Astrocyte (in vitro differentiated cells and primary cell): ENCODE measurements at regions not wholly inside any gene's neighbourhood (a gene's known extent, or its start where the extent isn't known, plus 50 kb on each side); places are given as distances from the start of the nearest gene placed in this dataset.

Source experiments
- DNase-seq: peaks from one replicate; pipeline ENCODE4 v3.0.0-alpha.2; 2010; ENCODE audit warnings: low read depth
- FAIRE-seq: peaks from 2 replicates; lab custom pipeline; 2011; peaks lifted over from hg19 to GRCh38; lab: Jason Lieb, UNC
- H2AFZ ChIP-seq: 2 replicates; pipeline ENCODE4 v1.6.0; 2012; ENCODE audit warnings: low read depth, low read length, inconsistent platforms
- H3K27ac ChIP-seq: 2 replicates; pipeline ENCODE4 v1.5.1; 2011; ENCODE audit warnings: low read depth, low read length, inconsistent platforms
- H3K27me3 ChIP-seq: 2 replicates; pipeline ENCODE4 v1.6.0; 2011; ENCODE audit warnings: low read length, inconsistent platforms; ENCODE audit not compliant: insufficient read depth
- H3K36me3 ChIP-seq: 2 replicates; pipeline ENCODE4 v1.5.1; 2011; ENCODE audit warnings: low read length, inconsistent platforms; ENCODE audit not compliant: insufficient read depth
- H3K4me1 ChIP-seq: 2 replicates; pipeline ENCODE4 v1.5.1; 2011; ENCODE audit warnings: low read length, inconsistent platforms; ENCODE audit not compliant: insufficient read depth
- H3K4me2 ChIP-seq: 2 replicates; pipeline ENCODE4 v1.6.0; 2012; ENCODE audit warnings: low read length, inconsistent platforms
- H3K4me3 ChIP-seq: 2 replicates; pipeline ENCODE4 v1.5.1; 2011; ENCODE audit warnings: low read depth, mild to moderate bottlenecking, low read length, inconsistent platforms; ENCODE audit not compliant: insufficient read depth
- H3K79me2 ChIP-seq: 2 replicates; pipeline ENCODE4 v1.6.0; 2012; ENCODE audit warnings: mild to moderate bottlenecking, low read length, inconsistent platforms; ENCODE audit not compliant: insufficient read depth
- H3K9ac ChIP-seq: 2 replicates; pipeline ENCODE4 v1.6.0; 2012; ENCODE audit warnings: mild to moderate bottlenecking, low read length, inconsistent platforms
- H3K9me3 ChIP-seq: 2 replicates; pipeline ENCODE4 v1.5.1; 2012; ENCODE audit warnings: low read depth, mild to moderate bottlenecking, low read length, inconsistent platforms; ENCODE audit not compliant: insufficient read depth
- H4K20me1 ChIP-seq: 2 replicates; pipeline ENCODE4 v1.6.0; 2012; ENCODE audit warnings: low read length, inconsistent platforms; ENCODE audit not compliant: insufficient read depth
- H3K27ac Mint-ChIP-seq: one replicate; pipeline ENCODE4 v1.8.0; 2021; ENCODE audit warnings: mild to moderate bottlenecking, mixed read lengths; ENCODE audit not compliant: unreplicated experiment
- H3K27me3 Mint-ChIP-seq: one replicate; pipeline ENCODE4 v1.8.0; 2021; ENCODE audit warnings: low read depth, mixed read lengths; ENCODE audit not compliant: unreplicated experiment
- H3K36me3 Mint-ChIP-seq: one replicate; pipeline ENCODE4 v1.8.0; 2021; ENCODE audit warnings: low read depth, mixed read lengths; ENCODE audit not compliant: unreplicated experiment
- H3K4me1 Mint-ChIP-seq: one replicate; pipeline ENCODE4 v1.8.0; 2021; ENCODE audit warnings: low read depth, mixed read lengths; ENCODE audit not compliant: unreplicated experiment
- H3K4me3 Mint-ChIP-seq: one replicate; pipeline ENCODE4 v1.8.0; 2021; ENCODE audit warnings: mild to moderate bottlenecking, moderate library complexity, mixed read lengths; ENCODE audit not compliant: unreplicated experiment
- H3K9me3 Mint-ChIP-seq: one replicate; pipeline ENCODE4 v1.8.0; 2021; ENCODE audit warnings: mild to moderate bottlenecking, mixed read lengths; ENCODE audit not compliant: unreplicated experiment
- EZH2 ChIP-seq: IDR thresholded peaks from 2 replicates; pipeline ENCODE4 v1.6.1; 2012; ENCODE audit warnings: mild to moderate bottlenecking, low read length, inconsistent platforms; ENCODE audit not compliant: insufficient read depth
- TF ChIP-seq, protein P1 (sequence below): IDR thresholded peaks from 2 replicates; pipeline ENCODE4 v1.5.1; 2011; ENCODE audit warnings: low read depth, mild to moderate bottlenecking, inconsistent platforms, low read length, moderate library complexity; ENCODE audit not compliant: insufficient read depth

DNA sequence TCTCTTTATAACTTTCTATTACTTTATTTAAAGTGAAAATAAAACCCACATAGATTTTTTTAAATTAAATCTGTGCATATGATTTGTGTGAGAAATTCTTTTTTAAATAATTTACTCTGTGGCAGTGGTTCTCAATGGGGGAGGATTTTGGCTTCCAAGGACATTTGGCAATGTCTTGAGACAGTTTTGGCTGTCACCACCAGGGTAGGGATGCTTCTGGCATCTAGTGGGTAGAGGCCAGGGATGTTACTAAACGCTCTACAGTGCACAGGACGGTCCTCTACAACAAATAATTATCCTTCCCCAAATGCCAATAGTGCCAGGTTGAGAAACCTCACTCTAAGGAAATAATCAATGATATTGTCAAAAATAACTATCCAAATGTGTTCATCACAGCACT is 177.9 kb upstream of the CCNG1 start:
- Histone ChIP-seq H3K4me2 (no peak overlapping the region), H3K27ac (no peak overlapping the region), H3K4me1 (no peaks in the 10 kb centered on the region), H3K79me2 (no peaks in the 10 kb centered on the region), H3K4me3 (no peak overlapping the region), H4K20me1 (no peaks in the 10 kb centered on the region), H3K27me3 (no peaks in the 10 kb centered on the region), H2AFZ (no peak overlapping the region), H3K9me3 (no peaks in the 10 kb centered on the region), H3K9ac (no peak overlapping the region), H3K36me3 (no peaks in the 10 kb centered on the region)
- Mint-ChIP-seq H3K9me3 (no peaks in the 10 kb centered on the region), H3K4me1 (no peaks in the 10 kb centered on the region), H3K36me3 (no peaks in the 10 kb centered on the region), H3K27ac (no peak overlapping the region), H3K27me3 (no peaks in the 10 kb centered on the region), H3K4me3 (no peak overlapping the region)
- TF ChIP-seq, protein P1, sequence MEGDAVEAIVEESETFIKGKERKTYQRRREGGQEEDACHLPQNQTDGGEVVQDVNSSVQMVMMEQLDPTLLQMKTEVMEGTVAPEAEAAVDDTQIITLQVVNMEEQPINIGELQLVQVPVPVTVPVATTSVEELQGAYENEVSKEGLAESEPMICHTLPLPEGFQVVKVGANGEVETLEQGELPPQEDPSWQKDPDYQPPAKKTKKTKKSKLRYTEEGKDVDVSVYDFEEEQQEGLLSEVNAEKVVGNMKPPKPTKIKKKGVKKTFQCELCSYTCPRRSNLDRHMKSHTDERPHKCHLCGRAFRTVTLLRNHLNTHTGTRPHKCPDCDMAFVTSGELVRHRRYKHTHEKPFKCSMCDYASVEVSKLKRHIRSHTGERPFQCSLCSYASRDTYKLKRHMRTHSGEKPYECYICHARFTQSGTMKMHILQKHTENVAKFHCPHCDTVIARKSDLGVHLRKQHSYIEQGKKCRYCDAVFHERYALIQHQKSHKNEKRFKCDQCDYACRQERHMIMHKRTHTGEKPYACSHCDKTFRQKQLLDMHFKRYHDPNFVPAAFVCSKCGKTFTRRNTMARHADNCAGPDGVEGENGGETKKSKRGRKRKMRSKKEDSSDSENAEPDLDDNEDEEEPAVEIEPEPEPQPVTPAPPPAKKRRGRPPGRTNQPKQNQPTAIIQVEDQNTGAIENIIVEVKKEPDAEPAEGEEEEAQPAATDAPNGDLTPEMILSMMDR, result no peak
- no peak for TF ChIP-seq EZH2
- no peak for DNase-seq
- no peak for FAIRE-seq

- H3K36me3 Mint-ChIP-seq, result no peaks in the 10 kb centered on the region
- TF ChIP-seq, protein P1, result no peak
- no peak for TF ChIP-seq EZH2
- H3K4me1 ChIP-seq, result no peaks in the 10 kb centered on the region
- H3K27ac ChIP-seq, result no peak overlapping the region
- H3K9ac ChIP-seq, result no peak overlapping the region
- no peaks in the 10 kb centered on the region for H3K9me3 Mint-ChIP-seq
- no peaks in the 10 kb centered on the region for H3K27me3 Mint-ChIP-seq
- no peaks in the 10 kb centered on the region for H3K79me2 ChIP-seq
- no peak overlapping the region for H3K4me2 ChIP-seq
- H3K4me1 Mint-ChIP-seq, result no peaks in the 10 kb centered on the region
- H2AFZ ChIP-seq, result no peak overlapping the region
- DNase-seq (no peak), FAIRE-seq (no peak)
- H3K27ac Mint-ChIP-seq, result no peak overlapping the region
- no peaks in the 10 kb centered on the region for H3K36me3 ChIP-seq
- H3K27me3 ChIP-seq, result no peaks in the 10 kb centered on the region
- no peaks in the 10 kb centered on the region for H4K20me1 ChIP-seq
- no peak overlapping the region for H3K4me3 ChIP-seq
- no peaks in the 10 kb centered on the region for H3K9me3 ChIP-seq
- no peak overlapping the region for H3K4me3 Mint-ChIP-seq
Observed at GRCh38 chr5:163260471-163260870, 176.9 kb upstream of the CCNG1 start.

DNA sequence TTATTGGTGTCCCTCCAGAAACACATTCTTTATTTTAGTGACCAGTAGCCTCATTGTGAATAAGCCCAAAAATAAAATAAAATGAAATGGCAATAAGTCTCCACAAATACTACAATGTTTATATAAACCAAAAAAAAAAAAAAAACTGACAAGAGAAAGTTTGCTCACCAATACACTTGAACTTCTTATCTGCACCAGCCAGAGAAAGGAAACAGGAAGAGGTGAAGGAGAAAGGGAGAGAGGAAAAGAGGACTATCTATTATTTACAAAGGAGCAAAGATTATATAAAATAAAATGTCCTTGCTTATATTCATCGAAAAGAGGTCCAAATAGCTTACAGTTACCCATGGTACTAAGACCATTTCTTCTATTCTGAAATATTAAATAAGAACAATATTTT is 176.4 kb upstream of the CCNG1 start:
- DNase-seq (no peak), FAIRE-seq (no peak)
- Mint-ChIP-seq H3K9me3 (no peaks in the 10 kb centered on the region), H3K4me3 (no peak overlapping the region), H3K4me1 (no peaks in the 10 kb centered on the region), H3K27me3 (no peaks in the 10 kb centered on the region), H3K27ac (no peak overlapping the region), H3K36me3 (no peaks in the 10 kb centered on the region)
- H3K9me3 ChIP-seq, result no peaks in the 10 kb centered on the region
- H3K36me3 ChIP-seq, result no peaks in the 10 kb centered on the region
- no peaks in the 10 kb centered on the region for H3K4me1 ChIP-seq
- no peaks in the 10 kb centered on the region for H3K79me2 ChIP-seq
- no peaks in the 10 kb centered on the region for H4K20me1 ChIP-seq
- H3K4me2 ChIP-seq, result no peak overlapping the region
- no peak overlapping the region for H2AFZ ChIP-seq
- H3K9ac ChIP-seq, result no peak overlapping the region
- no peak for TF ChIP-seq EZH2
- TF ChIP-seq, protein P1, result no peak
- H3K27ac ChIP-seq, result no peak overlapping the region
- H3K27me3 ChIP-seq, result no peaks in the 10 kb centered on the region
- no peak overlapping the region for H3K4me3 ChIP-seq
